ENCODE measurements at regions not wholly inside any gene's neighbourhood (a gene's known extent, or its start where the extent isn't known, plus 50 kb on each side); places are given as distances from the start of the nearest gene placed in this dataset.

DNA sequence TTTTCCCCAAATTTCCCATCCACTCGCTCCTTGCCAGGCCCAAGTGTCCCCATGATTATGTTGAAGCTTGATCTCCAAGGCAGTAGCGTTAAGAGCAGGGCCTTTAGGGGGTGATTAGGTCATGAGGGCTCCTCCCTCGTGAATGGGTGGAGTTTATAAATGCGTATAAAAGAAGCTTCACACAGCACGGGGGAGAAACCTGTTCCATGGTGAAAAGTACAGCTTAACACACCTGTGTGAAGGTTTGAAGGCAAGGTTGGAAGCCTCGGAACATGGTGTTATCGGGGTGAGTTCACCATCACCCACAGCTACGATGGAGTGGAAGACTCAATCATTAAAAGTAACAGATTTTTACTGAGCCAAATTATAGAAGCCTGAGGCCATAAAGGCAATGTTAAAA, 137.4 kb upstream of the ALKAL2 start:
- DNase-seq = no peak

DNA sequence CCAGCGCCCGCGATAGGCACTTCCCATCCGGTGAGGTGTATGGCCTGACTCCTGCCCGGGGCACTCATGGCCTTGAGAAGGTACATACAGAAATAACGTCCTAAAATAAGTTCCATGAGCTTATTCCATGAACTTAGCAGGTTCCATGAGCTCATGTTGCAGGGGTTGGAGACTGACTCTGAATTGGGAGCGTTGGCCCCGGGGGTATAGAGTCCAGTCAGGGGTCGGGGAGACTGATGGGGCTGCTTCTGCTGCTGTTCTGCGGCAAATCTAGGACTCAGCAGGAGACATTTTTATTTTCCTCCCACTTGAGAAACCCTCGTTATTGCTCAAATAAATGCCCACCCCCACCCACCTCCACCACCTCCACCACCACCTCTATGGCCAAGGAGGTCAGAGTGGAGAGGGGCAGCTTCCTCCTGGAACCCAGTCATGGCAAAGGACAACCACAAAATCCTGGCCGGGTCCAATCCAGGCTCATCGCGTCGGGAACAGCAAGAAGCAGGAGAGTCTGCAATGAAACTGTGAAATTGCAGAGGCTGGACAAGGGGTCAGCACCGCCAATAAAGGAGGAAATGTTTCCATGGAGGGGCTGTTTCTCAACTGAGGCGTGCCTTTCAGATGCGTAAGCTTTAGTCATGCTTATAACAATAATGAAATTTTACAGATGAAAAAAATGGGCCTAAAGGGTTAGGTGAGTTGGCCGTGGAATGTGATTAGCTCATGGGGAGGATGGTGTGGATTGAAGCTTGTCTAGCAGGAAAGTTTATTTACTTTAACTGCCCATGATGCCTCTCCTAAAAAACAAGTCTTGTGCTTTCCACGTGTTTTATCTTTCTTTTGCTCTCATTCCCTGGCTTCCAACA, 136.6 kb upstream of the ALKAL2 start:
- no peak for DNase-seq

DNA sequence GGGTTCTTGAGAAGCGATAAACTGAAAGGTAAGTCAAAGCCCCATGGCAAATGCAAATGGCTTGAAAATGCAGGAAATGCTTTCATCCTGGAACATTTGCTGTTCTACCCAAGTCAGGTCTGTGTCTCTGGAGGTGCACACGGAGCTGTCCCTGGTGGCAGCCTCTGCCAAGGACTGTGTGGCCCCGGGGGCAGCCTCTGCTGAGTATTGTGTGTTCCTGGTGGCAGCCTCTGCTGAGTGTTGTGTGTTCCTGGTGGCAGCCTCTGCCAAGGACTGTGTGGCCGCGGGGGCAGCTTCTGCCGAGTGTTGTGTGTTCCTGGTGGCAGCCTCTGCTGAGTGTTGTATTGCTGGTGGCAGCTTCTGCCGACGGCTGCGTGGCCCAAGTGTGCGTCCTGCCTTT, 135.6 kb upstream of the ALKAL2 start:
- no peak for DNase-seq

DNA sequence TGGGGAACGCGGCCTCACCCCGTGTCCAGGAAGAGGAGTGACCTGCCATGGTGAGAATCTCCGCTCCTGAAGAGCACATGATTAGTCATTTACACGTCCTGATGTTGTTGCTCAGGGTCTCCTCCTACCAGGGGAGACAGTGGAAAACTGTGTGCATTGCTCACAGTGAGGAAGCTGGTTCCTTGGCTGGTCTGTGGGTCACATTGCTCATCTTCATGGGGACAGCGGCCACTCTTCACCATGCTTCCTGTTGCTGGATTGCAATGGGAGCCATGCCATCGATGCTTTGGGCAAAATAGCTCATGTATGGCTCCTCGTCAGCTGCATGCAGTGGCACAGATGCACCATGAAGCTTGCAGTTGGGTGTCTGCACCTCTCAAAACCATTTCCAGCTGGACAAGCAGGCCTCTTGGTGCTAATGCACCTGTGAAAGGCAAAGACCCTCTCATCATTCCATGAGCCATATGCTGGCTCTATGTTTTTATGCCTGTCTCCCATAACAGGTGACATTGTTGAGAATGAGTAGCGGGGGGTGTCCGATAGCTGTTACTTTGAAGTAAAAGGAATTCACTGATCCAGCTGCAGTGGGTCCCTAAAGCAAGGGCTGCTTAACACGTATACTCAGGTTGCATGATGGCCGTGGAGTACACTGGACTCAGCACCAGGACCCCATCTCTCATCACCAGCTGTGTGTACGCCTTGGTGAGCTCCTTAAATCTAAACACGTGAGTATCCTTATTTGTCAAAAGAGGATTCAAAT, 135.0 kb upstream of the ALKAL2 start:
- DNase-seq = no peak

DNA sequence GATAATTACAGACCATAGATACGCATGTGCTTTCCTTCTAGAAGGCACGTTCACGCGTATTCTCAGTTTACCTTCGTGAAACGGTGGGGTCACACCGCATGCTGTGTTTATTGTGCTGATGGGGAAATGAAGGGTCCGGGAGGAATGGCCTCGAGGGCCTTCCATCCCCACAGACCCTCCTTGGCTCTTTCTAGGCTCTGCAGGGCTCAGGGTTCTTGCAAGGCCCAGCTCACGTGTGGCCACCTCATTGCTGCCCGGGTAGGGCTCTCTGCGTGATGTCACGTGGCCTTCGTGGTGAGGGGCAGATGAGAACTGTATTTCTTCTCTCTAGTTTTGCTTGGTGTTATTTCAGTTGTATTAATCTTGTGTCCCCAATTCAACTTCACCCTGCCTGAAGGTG, 133.5 kb upstream of the ALKAL2 start:
- DNase-seq = no peak

DNA sequence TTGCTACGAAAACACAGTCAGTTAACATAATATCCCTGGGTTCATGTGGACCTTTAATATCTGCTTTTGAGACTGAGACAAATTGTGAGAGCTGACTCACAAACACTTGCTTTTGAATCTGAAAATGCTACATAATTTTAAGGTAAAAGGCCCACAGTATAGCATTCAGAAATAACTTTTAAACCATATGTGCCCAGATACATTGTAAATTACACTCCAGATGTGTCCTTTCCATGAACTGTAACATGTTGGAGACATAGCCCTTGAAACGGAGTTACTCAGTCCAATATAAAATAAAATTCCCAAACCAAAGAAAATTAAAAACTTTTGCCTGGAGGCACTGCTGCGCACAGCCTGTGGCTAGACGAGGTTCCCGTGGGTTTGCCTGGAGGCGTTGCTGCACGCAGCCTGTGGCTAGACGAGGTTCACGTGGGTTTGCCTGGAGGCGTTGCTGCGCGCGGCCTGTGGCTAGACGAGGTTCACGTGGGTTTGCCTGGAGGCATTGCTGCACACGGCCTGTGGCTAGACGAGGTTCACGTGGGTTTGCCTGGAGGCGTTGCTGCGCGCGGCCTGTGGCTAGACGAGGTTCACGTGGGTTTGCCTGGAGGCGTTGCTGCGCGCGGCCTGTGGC, 131.9 kb upstream of the ALKAL2 start:
- DNase-seq = no peak

DNA sequence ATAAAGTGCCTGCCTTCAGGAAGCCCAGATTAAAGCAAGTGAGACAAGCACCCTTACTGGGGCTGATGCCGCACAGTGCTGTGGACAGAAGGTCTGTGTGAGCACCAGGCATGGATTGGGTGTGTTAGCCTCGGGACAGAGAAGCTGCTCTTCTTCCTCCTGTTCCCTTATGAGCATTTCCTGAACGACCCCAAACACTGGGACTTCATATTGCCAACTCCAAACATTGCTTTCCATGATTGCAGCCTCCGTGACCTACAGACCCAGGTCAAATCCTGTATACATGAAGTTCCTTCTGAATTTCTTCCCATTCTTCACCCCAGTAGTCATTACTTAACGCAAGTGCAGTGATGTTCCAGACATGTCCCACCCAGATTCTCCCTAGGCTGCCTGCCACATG, 129.8 kb upstream of the ALKAL2 start:
- no peak for DNase-seq

DNA sequence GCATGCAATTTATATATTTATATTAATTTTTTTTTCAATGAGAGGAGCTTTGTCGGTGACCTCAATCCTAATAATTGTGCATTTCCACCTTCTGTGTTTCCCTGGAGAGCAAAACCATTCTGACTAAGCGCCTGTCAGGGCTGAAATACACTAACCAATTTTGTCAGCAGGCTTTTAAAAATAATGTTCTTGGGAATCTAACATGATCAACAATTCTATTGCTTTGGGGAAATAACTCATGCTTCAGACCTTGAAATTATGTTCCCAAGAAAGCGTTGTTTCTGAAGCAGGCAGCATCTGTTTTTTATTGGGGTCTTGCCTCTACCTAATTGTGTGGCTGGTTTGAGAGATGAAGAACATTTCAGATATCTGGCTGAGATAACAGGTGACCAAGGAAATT, 129.1 kb upstream of the ALKAL2 start:
- DNase-seq = no peak

DNA sequence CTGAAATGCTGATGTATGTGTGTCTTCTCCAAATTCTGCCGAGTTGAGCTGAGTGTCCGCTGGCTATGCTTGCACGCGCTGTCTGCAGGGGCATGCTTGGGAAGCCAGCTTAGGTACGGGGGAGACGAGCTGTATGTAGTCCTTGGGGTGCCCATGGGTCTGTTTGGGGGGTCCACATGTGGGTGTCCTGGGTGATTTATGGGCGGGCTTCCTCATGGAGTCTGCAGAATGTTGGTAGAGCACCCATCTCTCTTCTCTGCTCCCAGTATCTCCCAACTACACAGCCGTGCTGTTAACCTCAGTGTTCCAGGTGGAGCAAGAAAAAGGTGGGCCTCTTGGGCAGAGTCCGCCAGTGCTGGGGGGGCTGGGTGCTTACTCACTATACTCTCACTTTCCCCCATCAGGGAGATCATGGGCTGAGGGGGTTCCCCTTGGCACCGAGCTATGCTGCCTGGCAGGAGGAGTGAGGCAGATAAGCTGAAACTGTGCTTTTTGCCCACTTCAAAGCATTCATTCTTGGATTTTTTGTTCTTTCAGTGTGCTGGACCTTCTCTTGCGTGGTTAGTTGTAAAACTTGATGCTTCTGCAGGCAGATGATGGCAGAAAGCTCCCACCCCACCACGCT, 128.2 kb upstream of the ALKAL2 start:
- no peak for DNase-seq

DNA sequence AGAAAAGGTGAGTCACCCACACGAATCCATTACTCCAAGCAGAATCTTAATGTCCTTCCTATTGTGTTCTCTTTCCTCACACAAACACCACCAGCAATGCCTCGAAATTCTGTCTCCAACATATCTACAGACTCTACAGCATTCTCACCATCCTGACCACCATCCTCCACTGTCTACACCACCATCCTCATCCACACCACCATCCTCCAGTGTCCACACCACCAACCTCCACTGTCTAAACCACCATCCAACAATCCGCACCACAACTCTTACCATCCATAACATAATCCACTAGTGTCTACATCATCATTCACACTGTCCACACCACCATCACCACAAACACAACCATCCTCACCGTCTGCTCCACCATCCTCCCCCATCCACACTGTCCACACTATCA, 121.6 kb upstream of the ALKAL2 start:
- DNase-seq = no peak

DNA sequence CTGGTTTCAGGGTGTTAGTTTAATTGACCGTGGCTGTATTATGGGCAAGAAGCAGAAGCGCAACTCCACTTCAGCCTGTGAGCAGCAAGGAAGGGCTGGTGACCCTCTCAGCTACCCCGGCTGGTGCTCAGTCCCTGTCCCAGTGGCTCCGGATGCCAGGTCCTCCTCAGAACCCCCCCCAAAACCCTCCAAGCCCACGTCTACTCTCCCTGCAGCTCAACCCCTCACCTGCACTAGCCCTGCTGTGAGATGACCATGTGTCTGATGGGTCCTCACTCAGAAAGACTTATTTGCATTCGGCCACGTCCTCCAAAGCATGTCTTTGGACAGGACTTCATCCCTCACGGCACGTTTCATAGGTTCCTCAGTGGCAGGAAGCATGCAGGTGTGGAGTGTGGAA, 119.7 kb upstream of the ALKAL2 start:
- no peak for DNase-seq

DNA sequence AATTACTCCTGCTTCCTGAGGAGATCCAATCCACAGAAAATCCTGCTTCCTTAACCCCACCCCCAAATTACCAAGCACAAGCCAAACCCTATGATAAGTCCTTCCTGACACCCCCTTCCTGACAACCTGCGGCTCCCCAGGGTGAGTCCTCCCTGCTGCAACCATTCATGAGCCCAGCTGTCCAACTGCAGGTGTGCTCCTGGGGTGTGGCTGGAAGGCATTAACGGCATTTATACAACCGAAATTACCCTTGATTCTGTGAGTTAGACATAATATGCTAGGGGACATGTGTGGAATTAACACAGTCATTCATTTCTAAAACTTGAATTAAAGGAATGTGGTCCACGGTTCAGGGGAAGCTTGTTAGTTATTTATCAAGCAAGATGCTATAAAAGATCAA, 119.0 kb upstream of the ALKAL2 start:
- DNase-seq = no peak

DNA sequence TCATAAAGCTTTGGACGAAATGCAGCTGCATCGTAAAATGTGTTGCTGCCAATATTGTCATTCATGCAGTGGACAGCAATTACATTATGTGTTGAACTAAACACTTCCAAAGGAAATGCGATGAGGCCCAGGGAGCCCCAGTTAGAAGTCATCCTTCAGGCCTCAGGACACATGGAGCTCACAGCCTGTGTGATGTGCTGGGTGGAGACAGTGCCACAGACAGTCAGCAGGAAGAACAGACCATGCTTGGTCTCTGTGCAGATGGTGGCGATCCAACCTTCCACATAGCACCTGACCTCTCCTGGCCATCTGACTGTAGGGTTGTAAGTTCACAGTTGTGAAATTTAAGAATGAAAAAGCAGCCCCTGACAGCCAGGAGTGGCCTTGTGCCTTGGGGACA, 118.3 kb upstream of the ALKAL2 start:
- no peak for DNase-seq

DNA sequence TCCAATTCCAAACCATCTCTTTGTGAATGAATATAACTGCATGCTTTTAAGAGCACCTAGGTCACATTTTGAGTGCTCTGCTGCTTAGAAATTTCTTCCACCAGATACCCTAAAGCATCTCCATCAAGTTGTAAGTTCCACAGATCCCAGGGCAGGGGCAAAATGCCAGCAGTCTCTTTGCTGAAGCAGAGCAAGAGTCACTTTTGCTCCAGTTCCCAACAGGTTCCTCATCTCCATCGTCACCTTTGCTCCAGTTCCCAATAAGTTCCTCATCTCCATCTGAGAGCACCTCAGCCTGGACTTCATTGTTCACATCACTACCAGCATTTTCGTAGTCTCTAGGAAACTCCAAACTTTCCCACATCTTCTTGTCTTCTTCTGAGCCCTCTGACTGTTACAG, 116.7 kb upstream of the ALKAL2 start:
- no peak for DNase-seq

DNA sequence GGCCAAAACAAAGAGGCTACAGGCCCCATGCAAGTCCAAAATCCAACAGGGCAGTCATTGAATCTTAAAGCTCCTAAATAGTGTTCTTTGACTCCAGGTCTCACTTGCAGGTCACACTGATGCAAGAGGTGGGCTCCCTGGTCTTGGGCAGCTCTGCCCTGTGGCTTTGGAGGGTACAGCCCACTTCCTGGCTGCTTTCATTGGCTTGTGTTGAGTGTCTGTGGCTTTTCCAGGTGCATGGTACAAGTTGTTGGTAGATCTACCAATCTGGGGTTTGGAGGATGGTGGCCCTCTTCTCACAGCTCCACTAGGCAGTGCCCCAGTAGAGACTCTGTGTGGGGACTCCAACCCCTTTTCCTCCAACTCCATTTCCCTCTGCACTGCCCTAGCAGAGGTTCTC, 115.8 kb upstream of the ALKAL2 start:
- DNase-seq = no peak

DNA sequence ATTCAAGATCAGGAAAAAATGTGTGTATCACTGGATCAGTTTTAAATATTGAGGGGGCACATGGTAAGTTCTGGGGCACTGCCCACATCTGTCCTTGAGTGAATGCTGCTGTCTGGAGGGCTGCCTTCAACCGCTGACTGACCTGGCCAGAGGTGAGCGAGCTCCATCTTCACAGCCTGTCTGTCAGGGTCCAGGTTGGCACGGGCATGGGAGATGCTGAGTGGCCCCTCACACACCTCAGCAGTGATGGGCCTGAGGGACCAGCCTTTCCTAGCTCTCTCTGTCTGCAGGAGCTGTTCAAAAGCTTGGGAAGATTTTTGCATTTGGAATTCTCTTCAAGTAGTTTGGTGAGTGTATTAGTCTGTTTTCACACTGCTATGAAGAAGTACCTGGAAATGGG, 114.8 kb upstream of the ALKAL2 start:
- DNase-seq = no peak

DNA sequence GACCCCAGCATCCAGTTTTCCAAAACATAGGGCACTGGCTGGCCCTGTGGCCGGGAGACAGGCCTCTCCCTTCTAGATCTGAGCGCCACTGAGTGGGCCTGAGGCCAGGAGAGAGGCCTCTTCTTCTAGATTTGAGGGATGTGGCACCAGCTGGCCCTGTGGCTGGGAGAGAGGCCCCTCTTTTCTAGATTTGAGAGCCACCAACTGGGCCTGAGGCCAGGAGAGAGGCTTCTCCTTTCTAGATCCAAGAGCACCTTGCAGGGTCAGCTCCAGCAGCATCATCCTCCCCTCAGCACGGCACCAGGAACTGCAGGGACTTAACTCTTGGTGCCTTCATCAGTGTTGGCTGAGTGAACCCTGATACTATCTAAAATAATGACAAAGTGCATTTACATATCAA, 114.3 kb upstream of the ALKAL2 start:
- no peak for DNase-seq

DNA sequence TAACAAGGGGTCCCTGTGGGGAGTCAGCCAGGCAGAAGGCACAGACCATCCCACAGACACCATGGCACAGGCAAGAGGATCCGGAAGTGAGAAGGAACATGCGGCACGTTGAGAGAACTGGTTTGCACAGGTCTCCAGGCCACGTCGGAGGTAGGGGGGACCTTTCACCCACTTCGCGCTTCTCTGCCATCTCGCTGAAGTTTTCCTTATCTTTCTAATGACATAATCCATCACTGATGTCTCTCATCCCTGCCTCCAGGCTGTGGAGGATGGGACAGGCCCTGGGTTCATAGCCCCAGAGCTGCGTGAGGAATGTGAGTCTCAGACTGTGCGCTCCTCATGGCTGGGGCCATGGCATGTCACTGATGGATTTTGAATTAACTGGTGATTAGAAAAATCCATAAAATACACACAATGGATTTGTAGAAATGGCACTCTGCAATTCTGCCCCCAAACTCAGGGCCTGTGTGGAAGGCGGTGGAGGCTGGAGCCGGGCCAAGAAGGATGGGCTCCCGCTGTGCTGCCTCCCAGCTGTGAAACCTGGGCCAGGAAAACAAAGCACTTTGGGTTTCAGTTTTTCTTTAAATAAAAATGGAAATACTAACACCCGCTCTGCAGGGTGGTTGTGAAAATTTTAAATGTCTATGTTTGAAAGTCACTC, 113.3 kb upstream of the ALKAL2 start:
- DNase-seq = no peak

DNA sequence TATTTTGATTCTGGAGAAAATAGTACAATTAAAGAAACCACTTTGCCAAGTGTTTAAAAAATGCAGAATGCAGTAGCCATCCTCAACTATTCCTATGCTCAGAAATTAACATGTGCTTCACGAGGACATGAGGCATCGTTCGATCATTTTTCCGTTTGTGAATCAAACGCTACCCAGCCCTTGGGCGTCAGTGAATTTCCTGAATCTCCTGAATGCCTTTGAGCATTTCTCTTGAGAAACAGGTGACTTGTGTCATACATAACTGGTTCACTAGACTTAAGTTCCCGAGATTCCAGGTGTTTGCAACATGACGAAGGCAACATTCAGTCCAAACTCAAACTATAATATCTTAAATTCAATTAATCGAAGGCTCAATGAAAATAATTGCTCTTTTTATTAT, 110.0 kb upstream of the ALKAL2 start:
- DNase-seq = no peak

DNA sequence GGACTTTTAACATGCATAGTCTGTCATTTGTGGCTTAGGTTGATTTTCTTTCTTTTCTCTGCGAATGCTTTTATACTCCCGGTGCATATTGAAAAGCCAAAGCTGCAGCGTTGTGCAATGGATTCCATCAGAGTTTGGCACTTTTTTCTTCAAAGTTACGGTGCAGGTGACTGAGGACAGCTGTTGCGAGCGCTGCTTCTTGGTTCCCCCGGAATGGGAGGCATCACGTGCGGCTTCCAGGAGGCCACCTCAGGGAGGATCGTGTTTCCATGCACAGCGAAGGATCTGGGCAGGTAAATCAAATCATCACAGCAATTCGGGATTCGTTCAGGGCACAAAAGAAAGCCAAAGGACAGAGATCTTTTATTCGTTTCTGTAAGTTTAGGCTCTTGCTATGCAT, 109.6 kb upstream of the ALKAL2 start:
- DNase-seq = no peak

DNA sequence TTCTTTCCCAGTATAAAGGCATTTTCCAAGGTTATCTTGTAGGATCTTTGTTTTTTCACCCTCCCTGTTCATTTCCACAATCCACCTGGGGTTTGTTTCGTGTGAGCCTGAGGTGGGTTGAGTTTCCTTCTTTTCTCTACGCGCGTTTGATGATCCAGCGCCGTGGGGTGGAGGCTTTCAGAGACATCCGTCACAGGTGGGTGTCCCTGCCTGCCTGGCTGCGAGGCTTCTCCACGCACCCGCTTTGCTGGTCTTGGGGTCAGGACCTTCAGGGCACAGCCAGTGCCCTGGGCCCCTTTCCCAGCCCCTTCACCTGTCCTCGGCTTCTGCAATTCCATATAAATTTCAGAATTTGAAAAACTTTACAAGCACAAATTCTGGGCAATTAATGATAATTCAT, 109.0 kb upstream of the ALKAL2 start:
- no peak for DNase-seq

DNA sequence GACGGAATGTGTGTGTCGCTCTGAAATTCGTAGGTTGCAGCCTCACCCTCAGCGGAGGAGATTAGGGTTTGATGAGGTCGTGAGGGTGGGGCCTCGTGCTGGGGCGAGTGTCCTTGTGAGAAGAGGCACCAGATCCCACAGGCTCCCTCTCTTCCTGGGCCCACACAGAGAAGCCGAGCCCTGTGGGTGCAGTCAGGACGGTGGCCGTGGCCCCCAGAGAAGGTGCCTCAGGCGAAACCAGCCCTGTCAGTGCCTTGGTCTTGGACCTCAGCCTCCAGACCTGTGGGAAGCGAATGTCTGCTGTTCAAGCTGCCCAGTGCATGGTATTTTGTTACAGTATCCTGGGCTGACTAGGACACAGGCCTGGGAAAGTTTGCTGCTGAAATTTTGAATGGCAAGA, 108.0 kb upstream of the ALKAL2 start:
- no peak for DNase-seq

All from activated T-cell treated with anti-CD3 and anti-CD28 coated beads, Interleukin-2, amount 50 U/mL, for 48 hours (primary cell).